HEK293 (cell line): ENCODE measurements at regions not wholly inside any gene's neighbourhood (a gene's known extent, or its start where the extent isn't known, plus 50 kb on each side); places are given as distances from the start of the nearest gene placed in this dataset.

Experiments
- CTCF ChIP-seq: fragments of 450-650 bp; formaldehyde crosslinking; IDR thresholded peaks from 2 replicates; pipeline ENCODE4 v1.5.1; 2016; ENCODE audit warnings: missing biosample characterization, missing genetic modification characterization
- HOXC10 ChIP-seq: sonication (generic); formaldehyde crosslinking; IDR thresholded peaks from 2 replicates; pipeline ENCODE4 v1.8.1; 2023; ENCODE audit warnings: mild to moderate bottlenecking, missing genetic modification reagents
- MZF1 ChIP-seq: fragments of 450-650 bp; formaldehyde crosslinking; IDR thresholded peaks from 2 replicates; pipeline ENCODE4 v1.5.1; 2017; ENCODE audit warnings: missing biosample characterization, missing genetic modification characterization, borderline replicate concordance
- PBX3 ChIP-seq: sonication (generic); formaldehyde crosslinking; IDR thresholded peaks from 2 replicates; pipeline ENCODE4 v1.8.1; 2022; ENCODE audit warnings: mild to moderate bottlenecking, moderate library complexity, missing genetic modification reagents
- ZEB2 ChIP-seq: fragments of 450-650 bp; formaldehyde crosslinking; IDR thresholded peaks from 2 replicates; pipeline ENCODE4 v1.5.1; 2016; ENCODE audit warnings: missing biosample characterization, missing genetic modification characterization
- ZNF302 ChIP-seq: fragments of 450-650 bp; formaldehyde crosslinking; IDR thresholded peaks from 2 replicates; pipeline ENCODE4 v1.5.1; 2016; ENCODE audit warnings: missing biosample characterization, missing genetic modification characterization, low read depth

- TF ChIP-seq ZNF302 (tag by site-specific recombination) (no peak), PBX3 (CRISPR knock-in tag) (no peak), CTCF (tag by site-specific recombination) (no peak), ZEB2 (tag by site-specific recombination) (no peak), MZF1 (tag by site-specific recombination) (no peak), HOXC10 (CRISPR knock-in tag) (no peak)
Measured at GRCh38 chr7:86485827-86486226, 157.9 kb upstream of the GRM3 start.
